ENCODE measurements at regions not wholly inside any gene's neighbourhood (a gene's known extent, or its start where the extent isn't known, plus 50 kb on each side); places are given as distances from the start of the nearest gene placed in this dataset.
A peak's percentile ranks its signal among the peaks of the same experiment; 100 is the strongest.

- no peak for DNase-seq
Measured at GRCh38 chr4:181424362-181425016, 818.7 kb upstream of the TENM3 start.

- no peak for DNase-seq
Measured at GRCh38 chr4:181427076-181427475, 816.1 kb upstream of the TENM3 start.

- no peak for DNase-seq
Measured at GRCh38 chr4:181431006-181431405, 812.2 kb upstream of the TENM3 start.

GRCh38 chr4:181431661-181432060, 811.5 kb upstream of the TENM3 start:
- no peak for DNase-seq

- DNase-seq: no peak
Measured at GRCh38 chr4:181432335-181432734, 810.9 kb upstream of the TENM3 start.

GRCh38 chr4:181437895-181438294, 805.3 kb upstream of the TENM3 start:
- no peak for DNase-seq

- DNase-seq: no peak
Measured at GRCh38 chr4:181438641-181439040, 804.6 kb upstream of the TENM3 start.

- no peak for DNase-seq
Measured at GRCh38 chr4:181443021-181443420, 800.2 kb upstream of the TENM3 start.

GRCh38 chr4:181465826-181466225, 777.4 kb upstream of the TENM3 start:
- DNase-seq: no peak

GRCh38 chr4:181468451-181468850, 774.8 kb upstream of the TENM3 start:
- no peak for DNase-seq

GRCh38 chr4:181470306-181470705, 772.9 kb upstream of the TENM3 start:
- no peak for DNase-seq

GRCh38 chr4:181475359-181475758, 767.8 kb upstream of the TENM3 start:
- no peak for DNase-seq

GRCh38 chr4:181475781-181476507, 767.3 kb upstream of the TENM3 start:
- DNase-seq: no peak

- no peak for DNase-seq
Measured at GRCh38 chr4:181476508-181476890, 766.7 kb upstream of the TENM3 start.

- no peak for DNase-seq
Measured at GRCh38 chr4:181477591-181477990, 765.6 kb upstream of the TENM3 start.

GRCh38 chr4:181478656-181479055, 764.5 kb upstream of the TENM3 start:
- no peak for DNase-seq

- DNase-seq: no peak
Measured at GRCh38 chr4:181479141-181479540, 764.1 kb upstream of the TENM3 start.

GRCh38 chr4:181484396-181484795, 758.8 kb upstream of the TENM3 start:
- peak; percentile 1 for DNase-seq

GRCh38 chr4:181488926-181489325, 754.3 kb upstream of the TENM3 start:
- DNase-seq: no peak

- DNase-seq: no peak
Measured at GRCh38 chr4:181498148-181498547, 745.1 kb upstream of the TENM3 start.

GRCh38 chr4:181502611-181503010, 740.6 kb upstream of the TENM3 start:
- DNase-seq: no peak

- DNase-seq: no peak
Measured at GRCh38 chr4:181503687-181504390, 739.4 kb upstream of the TENM3 start.

GRCh38 chr4:181504924-181505323, 738.3 kb upstream of the TENM3 start:
- no peak for DNase-seq

GRCh38 chr4:181507180-181507835, 735.9 kb upstream of the TENM3 start:
- no peak for DNase-seq
